ENCODE measurements at regions not wholly inside any gene's neighbourhood (a gene's known extent, or its start where the extent isn't known, plus 50 kb on each side); places are given as distances from the start of the nearest gene placed in this dataset.

DNA sequence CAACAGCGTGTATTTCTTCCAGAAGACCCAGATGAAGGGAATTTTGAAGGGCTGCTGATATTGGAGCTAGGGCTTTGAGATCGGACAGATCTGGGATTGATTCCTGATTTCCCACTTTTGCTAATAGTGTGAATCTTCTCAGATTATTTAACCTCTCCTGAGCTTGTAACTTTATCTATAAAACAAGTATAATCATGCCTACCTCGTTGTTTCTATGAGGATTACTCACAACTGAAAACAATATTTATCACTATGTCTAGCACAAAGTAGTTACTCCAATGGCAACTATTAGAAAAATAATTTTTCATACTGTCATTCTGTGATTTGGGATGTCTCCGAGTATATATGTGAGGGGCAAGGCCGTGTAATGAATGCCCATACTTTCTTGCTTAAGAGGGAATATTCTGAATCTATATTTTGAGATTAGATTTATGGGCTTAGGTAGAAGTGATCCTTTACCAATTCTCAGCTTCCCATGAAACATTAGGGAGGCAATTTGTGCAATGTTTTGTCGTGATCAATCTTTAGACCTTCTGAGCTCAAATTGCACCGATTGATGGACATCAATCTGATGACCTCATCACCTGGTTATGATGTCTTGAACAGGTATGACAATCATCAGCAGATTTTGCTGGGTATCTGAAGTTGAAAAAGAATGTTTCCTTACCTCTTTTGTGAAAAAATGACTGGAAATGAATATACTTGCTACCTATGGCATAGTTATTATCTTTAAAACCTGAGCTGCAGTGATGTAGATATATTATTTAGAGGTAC lies 339.9 kb downstream of the KCNS3 start:
- TF ChIP-seq POLR2A (IDR thresholded peaks at IDR 0.05) = no peak
- TF ChIP-seq POLR2AphosphoS5 (IDR thresholded peaks at IDR 0.05) = no peak
